Stimulated activated CD4-positive, alpha-beta T cell treated with anti-CD3 and anti-CD28 coated beads, TNF-alpha, amount 100 ng/mL, for 24 hours (primary cell): ENCODE measurements at regions not wholly inside any gene's neighbourhood (a gene's known extent, or its start where the extent isn't known, plus 50 kb on each side); places are given as distances from the start of the nearest gene placed in this dataset.

Source experiments
- DNase-seq, 3 experiments: peaks; one replicate each; pipeline ENCODE4 v3.0.0-alpha.2; 2020; ENCODE audit warnings: low read depth in 3 of 3

DNA sequence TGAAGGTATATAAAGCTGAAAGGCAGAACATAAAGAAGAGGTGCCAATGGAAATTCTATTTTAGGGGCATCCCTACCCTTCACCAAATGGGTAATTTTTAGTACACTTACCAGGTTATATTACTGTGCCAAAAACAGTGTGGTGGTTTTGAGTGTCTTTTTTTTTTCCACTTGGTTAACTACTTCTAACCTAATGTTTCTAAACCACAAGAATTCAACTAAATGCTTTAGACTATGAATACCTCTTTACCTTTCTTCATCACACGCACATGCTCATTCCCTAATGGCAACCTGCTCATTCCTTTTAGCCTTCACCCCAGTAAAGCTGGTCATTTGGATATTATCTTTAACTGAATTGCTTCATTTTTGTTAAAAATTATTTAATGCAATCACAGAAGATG, 215.6 kb downstream of the PIK3R1 start:
- DNase-seq, result no peak

DNA sequence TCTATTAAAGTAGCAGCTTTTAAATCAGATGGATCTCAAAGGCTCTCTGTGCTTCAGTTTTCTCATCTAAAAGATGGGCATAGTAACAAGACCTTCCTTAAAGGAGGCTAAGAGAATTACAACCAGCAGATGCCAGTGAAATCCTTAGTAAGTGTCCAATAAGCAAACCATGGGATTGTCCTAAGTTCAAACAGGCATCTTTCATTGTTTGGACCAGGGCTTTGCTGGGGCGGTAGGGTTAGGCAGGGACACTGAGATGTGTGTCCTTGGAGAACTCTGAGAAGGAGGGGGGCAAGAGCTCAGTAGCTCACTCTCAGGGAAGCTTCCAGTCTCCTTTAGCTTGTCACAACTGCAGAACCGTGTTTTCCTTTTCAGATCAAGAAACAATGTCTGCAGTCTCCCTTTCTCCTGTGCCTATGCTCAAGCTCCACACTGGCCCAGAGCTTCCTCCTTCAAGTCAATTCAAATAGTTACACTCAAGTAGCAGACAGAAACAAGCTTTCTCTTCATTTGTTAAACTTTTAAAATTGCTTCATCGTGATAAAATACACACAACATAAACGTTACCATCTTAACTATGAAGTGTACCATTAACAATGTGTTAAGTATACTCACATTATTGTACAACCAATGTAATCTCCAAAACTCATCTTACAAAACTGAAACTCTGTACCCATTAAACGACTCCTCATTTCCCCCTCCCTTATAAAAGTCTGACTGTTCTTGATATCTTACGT, 216.2 kb downstream of the PIK3R1 start:
- DNase-seq, result no peak

DNA sequence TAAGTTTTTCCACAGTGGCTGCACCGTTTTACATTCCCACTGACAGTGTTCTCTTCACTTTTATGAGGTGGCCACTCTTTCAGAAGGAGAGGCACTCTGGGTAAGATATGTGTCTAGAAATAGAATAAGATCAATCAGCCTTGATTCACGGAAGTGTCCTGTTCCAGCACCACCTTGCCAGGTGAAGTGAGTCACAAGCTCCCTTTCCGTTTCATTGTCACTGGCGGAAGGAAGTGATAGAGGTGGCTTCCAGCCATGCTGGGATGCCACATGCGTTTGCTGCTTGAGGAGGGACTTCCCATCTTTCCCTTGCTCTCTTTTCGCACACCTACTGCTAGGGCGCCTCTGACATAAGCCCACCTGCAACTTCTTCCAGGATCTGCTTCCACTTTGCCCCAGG, 217.1 kb downstream of the PIK3R1 start:
- peak in 1 of 3 experiments; percentile 9 for DNase-seq

DNA sequence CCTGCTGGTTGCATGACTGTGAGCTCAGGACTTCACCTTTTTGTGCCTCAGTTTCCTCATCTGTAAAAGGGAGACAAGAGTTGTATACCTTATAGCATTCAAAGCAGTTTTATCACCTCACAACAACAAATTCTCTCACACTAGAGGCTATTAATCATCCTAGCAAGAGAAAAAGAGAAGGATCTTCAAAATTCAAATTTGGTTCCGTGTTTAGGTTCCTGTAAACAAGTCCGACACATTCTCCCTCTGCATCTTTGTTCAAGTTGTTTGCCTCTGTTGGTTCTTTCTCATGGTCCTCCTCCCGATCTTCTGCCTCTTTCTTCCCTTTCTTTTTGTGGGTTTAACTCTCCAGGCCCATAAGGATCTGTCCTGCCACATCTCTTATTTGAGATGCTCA, 218.0 kb downstream of the PIK3R1 start:
- no peak for DNase-seq

DNA sequence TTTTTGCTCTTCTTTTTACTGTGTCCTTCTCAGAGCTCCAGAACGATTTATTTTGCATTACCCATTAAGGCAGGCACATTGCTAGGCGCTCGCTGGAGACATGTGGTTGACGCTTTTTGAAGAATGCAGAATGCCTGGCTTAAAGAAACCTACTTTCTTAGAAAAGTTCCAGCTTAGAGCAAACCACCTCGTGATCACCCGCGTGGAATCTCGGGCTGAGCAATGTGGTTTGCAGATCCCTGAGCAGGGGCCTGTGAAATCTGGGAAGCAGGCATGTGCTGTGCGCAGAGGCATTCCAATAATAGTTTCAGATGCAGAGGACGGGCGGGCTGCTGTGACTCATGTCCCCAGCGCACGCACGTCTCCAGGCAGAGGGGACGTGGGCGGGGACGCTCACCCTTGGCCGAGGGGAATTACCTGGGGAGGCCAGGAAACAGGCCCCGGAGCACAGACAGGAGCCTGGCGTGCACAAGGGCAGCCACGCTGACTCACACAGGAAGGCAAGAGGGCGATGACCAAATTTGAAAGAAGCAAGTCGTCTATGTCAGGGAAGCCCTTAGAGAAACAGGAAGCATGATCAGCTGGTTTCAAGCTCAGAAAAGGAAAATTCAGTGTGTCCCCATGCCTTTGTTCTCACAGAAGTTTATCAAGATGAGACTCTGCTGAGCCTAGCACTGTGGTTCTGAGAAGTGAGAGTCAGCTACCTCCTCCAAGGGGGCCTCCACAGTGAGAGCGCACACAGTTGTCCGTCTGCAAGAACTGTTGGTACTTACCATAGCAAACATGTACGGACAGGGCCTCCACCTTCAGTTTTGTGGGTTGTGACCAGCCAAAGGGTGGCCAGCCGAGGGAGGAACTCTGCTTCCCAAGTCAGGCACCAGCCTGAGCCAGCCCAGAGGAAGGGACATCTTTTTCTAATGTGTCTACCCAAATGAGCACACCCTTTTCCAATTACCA, 218.6 kb downstream of the PIK3R1 start:
- peak; percentile 88 to 95 (median 94) for DNase-seq

DNA sequence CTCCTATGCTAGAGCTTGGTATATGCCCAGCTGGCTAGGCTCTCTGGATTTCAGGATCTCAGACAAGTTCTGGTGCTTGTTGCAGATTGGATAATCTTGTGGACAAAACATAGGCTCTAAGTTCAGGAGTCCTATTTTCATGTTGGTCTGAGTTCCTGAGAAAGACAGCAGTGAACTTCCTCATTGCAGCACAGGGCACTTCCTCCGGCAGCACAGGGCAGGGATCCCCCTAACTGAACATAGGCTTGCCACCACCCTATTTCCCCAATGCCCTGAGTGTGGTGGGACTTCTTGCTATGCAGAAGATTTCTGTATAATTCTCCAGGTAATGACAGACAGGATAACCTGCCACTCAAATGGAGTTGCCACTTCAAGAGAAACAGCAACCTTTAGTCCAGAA, 220.1 kb downstream of the PIK3R1 start:
- DNase-seq, result no peak

DNA sequence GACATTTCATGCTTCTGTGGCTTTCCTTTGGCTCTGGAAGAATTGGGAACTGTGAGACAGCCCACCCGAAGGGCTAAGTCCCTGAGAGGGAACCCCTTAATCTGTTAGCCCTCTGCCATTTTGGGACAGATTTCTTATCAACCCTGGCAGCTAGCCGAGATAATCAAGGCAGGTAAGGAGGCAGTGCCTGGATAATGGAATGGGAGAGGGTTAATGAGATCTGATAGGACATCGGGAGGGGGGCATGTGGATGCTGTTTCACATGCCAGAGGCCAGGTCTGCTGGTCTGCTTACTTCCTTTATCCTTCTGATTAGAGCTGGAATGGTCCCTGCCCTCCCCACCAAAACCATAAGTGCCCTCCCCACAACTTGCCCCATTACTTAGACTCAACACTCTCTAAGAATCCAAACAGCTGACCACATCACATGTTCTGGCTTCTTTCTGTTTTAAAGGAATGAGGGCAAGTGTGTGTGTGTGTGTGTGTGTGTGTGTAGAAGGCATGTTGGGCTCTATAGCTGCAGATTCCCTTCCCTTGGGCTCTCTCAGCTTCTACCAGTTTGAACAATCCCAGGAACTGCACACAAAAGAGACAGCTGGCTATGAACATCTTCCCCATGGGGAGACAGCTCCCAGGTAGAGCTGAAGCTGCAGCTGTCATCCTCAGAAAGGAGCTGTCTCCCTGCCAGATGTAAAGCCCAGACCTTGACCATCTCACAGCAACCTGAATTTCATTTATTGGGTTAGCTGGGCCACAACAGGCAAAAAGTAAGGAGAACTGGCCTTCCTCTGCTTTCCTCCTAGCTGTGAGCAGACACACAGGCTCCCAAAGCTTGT, 221.3 kb downstream of the PIK3R1 start:
- no peak for DNase-seq

DNA sequence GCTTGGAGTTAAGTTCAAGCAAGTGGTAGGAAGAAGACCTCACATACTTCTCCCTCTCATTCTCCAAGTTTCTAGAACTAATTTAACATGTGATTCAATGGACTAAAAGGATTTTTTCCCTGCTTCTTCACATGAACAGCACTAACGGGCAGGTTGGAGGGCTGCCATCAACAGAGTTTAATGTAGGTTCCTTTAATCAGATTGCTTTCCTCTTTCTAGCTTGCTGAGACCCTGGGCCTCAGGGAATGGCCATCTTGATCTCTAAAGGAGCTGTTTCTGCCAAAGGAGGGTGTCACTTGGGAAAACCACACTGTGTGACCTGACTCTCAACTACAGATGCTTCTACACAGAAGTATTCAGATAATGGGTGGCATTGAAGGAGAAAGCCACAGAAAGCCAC, 223.3 kb downstream of the PIK3R1 start:
- DNase-seq, result no peak

DNA sequence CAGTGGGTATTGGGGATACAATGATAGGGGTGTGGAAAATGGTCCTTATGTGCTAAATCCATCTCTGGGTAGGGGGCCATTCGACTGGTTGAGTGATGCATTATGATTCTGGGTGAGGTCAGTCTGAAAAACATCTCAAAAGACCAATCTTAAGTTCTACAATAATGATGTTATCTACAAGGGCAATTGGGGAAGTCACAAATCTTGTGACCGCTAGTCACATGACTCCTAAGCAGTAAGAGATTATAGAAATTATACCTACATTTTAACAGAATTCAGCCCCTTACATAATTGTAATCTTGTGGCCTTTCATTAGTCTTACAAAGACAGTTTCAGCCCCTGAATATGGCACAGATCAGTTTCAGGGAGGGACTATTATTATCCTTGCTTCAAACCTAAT, 224.7 kb downstream of the PIK3R1 start:
- DNase-seq, result no peak

DNA sequence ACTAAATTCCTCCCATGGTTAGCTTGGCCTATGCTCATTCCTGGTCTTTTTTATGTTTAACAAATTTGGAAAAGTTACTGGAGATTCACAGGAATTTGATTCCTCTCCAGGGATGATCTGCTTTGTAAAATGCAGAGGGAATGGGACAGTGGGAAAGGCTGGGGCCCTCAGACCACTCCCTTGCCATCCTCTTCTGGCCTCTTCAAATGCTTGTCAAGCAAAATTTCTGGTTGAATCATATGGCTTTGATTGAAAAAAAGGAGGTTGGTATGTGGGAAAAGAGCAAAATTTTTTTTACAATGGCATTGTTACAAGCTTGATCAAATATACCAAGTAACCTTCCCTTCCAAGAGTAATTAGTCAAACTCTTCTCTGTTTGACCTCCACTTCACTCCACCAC, 225.1 kb downstream of the PIK3R1 start:
- no peak for DNase-seq

DNA sequence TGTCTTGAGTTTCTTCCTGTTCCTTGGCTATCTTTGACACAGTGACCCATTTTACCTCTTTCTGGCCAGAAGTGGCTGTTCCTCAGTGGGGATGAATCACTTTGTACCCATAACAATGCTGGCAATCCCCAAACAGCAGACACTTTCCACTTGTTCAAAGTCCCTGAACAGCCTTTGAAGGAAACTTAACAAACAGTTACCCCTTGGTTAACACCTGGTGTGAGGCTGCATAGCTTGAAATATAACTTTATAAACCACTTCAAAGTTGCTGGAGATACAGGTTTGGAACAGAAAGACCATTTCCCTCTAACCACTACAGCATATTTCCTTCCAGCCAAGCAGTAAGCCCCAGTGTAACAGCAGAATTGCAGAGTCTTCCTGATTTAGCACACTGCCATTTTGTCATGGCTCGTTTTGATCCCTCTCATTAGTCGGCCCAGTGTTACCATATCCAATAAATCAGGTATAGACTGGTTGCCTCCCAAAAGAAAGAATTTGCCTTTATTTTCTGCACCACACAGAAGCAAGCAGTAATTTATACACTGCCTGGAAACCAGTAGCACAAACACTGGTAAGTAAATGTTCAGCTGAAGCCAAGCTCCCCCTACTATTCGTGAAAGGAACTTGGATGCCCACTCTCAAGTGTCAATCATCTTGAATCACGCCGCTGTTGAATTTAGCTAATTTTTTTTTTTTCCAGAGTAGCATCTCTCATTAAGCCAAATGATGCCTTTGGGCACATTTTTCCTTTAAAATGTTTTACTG, 225.9 kb downstream of the PIK3R1 start:
- no peak for DNase-seq

DNA sequence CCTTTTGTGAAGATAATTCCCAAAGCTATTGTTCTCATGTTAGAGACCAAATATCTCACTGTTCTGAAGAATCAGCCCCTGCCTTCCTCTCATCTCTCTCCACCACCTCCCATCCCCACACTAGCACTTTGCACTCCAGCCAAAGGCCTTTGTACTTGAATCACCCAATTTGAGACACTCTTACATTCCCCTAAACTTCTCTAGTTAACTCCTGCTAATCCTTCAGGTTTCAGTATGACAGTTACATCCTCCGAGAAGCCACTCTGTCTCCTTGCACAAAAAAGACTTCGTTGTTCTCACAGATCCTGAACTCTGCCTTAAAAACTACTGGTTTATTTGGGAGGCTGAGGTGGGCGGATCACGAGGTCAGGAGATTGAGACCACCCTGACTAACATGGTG, 227.5 kb downstream of the PIK3R1 start:
- DNase-seq, result no peak

DNA sequence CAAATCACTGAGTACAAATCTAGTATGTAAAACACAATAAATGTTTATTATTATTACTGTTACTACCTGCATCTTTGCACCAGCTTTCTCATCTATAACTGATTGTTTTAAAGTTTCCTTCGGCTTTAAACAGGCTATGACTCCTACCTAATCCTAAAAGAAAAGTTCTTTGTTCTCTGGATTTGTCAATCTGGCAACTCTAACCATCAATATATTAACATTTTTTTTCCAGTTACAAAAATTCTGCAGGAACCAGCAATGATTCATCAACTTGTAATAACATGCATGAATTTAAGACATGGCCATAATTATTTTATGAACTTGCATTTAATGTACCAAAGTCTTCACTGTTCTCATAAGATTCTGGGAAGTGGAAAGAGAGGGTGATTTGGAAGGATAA, 228.5 kb downstream of the PIK3R1 start:
- no peak for DNase-seq

DNA sequence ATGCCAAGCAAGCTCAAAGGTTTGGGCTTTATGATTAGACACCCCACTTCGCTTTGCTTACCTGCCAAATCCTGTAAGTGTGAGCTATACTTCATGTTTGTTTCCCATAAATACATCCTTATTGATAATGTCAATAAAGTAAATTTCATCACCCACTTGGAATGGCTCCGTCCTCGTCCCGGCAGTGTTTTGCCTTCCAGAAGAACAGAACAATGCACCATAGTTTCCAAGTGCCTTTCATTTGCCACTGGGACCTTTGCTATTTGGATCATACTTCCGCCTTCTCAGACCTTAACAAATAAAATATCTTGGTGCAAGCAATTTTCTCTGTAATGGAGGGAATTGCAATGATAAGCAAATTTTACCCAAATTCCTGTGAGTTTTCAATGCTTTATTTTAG, 229.3 kb downstream of the PIK3R1 start:
- no peak for DNase-seq

DNA sequence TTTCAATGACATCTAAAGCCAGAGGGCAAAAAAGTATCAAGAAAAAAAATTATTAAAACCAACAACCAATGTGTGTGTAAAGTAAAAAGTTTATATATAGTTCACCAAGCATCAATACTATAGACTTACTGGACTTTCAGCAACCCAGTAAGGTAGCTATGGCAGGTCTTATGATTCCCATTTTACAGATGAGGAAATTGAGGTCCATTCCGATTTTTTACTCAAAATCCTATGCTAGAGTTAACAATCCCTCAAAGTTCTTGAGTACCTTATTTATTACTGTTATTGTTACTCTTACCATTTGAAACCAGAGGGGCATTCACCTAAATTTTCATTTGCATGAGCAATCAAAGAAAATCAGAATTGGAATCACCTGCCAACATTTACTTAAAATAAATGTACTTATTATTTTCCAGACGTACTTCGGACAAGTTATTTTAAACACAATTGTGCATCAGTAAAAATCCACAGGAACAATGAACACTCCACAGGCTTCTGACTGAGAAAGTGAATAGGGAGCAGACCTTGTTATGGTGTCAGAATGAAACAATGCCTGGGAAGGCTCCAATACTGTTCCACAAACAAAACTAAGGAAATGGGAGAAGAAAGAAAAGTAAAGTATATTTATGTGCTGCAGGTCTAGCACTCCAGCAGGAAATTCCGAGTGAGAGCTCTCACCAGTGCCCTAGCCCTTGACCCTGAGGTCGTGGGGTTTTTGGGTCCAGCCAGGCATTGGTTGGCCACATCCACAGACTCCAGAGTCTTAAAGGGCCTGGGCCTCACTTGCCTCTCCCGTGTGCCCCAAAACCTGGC, 229.9 kb downstream of the PIK3R1 start:
- DNase-seq, result no peak

DNA sequence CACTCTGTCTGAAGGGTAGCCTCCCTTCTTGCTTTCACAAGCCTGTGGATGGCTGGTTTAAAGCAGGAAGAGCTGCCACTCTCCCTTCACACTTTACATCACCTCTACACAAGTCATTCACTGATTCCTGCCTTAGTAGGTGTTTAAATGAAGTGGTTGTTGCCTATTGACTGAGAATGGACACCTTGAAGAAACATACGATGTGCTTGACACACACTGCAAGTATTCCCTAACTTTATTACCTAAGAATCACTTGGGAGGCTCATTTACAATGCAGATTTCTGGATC, 230.5 kb downstream of the PIK3R1 start:
- DNase-seq, result no peak

DNA sequence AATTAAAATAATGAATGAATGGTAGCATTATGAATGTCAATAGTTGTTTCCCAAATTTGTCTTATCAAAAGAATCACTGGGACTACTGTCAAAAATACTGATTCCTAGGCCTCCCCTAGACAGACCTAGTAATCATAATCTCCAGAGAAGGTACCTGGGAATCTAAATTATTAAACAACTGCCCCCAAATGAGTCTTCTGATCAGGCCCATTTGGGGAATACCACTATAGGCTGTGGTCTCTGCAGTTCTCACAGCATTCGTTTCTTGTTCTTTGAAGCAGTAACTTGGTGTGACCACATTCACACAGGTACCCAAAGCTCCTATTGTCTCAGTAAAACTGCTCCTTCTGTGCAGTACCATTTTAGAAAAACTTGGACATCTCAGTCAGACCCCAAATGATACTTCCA, 230.9 kb downstream of the PIK3R1 start:
- DNase-seq, result no peak

DNA sequence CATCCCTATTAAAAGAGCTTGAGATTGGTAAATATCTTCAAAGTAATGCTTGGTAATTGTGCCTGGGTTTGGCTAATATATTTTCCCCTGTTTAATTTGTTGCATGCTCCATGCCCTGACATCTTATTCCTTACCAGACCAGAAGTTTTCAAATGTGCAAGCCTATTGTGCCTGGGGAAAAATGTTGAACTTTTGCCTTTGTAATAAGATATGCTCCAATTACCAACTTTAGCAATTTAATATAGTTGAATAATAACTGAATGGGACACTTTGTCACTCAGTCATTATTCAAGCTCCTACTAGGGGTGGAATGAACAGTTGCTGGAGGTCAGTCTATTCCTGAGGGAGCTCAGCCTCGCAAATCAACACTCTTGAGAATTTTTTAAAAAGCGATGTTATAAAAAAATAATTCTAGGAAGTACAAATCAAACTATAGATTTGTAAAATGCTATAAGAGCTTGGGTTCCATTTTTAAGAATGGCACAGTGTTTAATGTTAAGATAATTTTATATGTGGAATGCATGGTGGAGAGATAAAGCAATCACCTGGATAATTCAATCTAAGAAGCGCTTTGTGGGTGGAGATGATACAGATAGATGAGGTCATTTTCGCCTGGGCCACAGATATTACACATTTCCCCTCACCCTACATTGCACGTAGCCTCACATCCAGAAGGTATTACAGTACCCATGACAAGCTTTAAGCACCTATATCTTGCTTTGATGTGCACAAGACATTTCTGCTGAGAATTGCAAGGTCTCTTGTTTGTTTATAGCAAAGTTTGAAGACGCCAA, 231.8 kb downstream of the PIK3R1 start:
- DNase-seq, result no peak

DNA sequence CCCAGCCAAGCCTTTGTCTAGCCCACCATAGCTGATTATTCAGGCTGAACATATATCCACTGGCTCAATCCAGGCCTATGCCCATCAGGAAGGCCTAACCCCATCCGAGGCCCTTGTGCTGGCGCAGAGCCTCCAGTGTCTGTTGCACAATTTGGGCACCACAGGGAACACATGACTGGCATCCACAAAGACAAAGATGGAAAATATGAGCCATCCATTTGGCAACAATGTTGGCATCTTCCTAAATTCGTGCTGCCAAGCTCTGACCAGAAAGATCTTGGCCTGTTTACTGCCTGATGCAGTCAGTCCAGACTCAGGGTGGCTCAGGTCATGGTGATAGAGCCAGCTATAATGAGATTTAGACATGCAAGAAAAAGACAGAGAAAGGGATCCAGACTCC, 233.8 kb downstream of the PIK3R1 start:
- no peak for DNase-seq

DNA sequence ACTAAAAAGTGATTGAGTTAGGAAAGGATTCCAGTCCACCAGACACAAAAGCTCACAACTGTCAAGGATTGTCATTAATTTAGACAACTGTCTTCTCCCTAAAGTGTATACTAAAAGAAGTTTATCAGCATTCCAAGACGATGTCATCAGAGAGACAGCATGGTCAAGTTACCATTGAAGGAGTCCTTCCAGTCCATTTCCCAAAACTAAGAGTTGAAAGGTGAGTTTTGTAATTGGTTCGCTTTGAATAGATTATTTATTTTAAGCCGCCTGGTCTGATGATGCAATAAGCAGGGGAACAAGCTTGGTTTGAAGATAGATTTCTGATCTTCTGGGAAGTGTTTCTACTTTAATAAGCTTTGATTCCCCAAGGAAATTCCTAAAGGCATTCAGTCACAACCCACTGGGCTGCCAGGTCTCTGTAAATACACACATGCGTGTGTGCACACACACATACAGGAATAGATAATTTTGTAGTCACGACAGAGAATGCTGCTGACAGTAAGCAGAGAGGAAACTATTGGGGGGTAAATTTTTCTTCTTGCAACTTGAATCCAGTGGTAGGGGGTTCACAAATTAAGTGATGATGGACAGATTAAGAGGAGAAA, 234.8 kb downstream of the PIK3R1 start:
- no peak for DNase-seq
